Naive thymus-derived CD4-positive, alpha-beta T cell (primary cell): ENCODE measurements at regions not wholly inside any gene's neighbourhood (a gene's known extent, or its start where the extent isn't known, plus 50 kb on each side); places are given as distances from the start of the nearest gene placed in this dataset.

Experiments
- ATAC-seq: fragments of 150-1000 bp; cut with Tn5 transposase; 2 replicates; pipeline ENCODE4 v1.10.0; 2021; ENCODE audit warnings: mild to moderate bottlenecking, moderate library complexity
- CTCF ChIA-PET: fragments of 350-600 bp; sonication (Branson Sonifier 250); formaldehyde crosslinking; loops from one replicate; lab custom pipeline; 2021; ENCODE audit warnings: antibody characterized with exemption; lab: Charles Lee
- POLR2A ChIA-PET: fragments of 350-600 bp; sonication (Branson Sonifier 250); formaldehyde crosslinking; loops from one replicate; lab custom pipeline; 2021; ENCODE audit warnings: antibody characterized with exemption, inconsistent platforms; lab: Charles Lee
- DNase-seq, 9 donors: peaks; one replicate each; pipeline versions ENCODE4 v3.0.0 to v3.0.0-alpha.2; 2020 to 2022; ENCODE audit warnings: mixed read lengths in 1 of 9
- H3K27ac ChIP-seq: one replicate; pipeline ENCODE4 v1.7.0; 2013; ENCODE audit warnings: mild to moderate bottlenecking, low read depth, low read length, moderate library complexity
- H3K27me3 ChIP-seq, 2 donors: one replicate each; pipeline ENCODE4 v1.7.0; 2013; ENCODE audit warnings: low read length in 2 of 2, mild to moderate bottlenecking in 2 of 2, moderate library complexity in 2 of 2; ENCODE audit not compliant: control insufficient read depth in 2 of 2, insufficient read depth in 2 of 2
- H3K36me3 ChIP-seq, 3 experiments: 1 replicate in 2 of 3; 2 replicates in 1 of 3; pipeline ENCODE4 v1.7.0; 2013; ENCODE audit warnings: low read length in 3 of 3, mild to moderate bottlenecking in 3 of 3, moderate library complexity in 1 of 3; ENCODE audit not compliant: insufficient read depth in 3 of 3, control insufficient read depth in 2 of 3
- H3K4me1 ChIP-seq, 2 donors: one replicate each; pipeline ENCODE4 v1.7.0; 2013; ENCODE audit warnings: low read length in 2 of 2, mild to moderate bottlenecking in 2 of 2, moderate library complexity in 1 of 2; ENCODE audit not compliant: control insufficient read depth in 2 of 2, insufficient read depth in 2 of 2
- H3K4me3 ChIP-seq: 2 replicates; pipeline ENCODE4 v1.7.0; 2013; ENCODE audit warnings: mild to moderate bottlenecking, low read length
- H3K9me3 ChIP-seq, 3 experiments: 1 replicate in 2 of 3; 2 replicates in 1 of 3; pipeline ENCODE4 v1.7.0; 2013; ENCODE audit warnings: low read length in 3 of 3; ENCODE audit not compliant: control insufficient read depth in 2 of 3
- H3K27ac Mint-ChIP-seq, 9 donors: one replicate each; pipeline ENCODE4 v1.8.0; 2020 to 2022; ENCODE audit warnings: mixed read lengths in 9 of 9, mild to moderate bottlenecking in 8 of 9, moderate library complexity in 5 of 9, inconsistent platforms in 2 of 9
- H3K27me3 Mint-ChIP-seq, 5 donors: one replicate each; pipeline ENCODE4 v1.8.0; 2021 to 2022; ENCODE audit warnings: mixed read lengths in 5 of 5, mild to moderate bottlenecking in 1 of 5
- H3K36me3 Mint-ChIP-seq, 5 donors: one replicate each; pipeline ENCODE4 v1.8.0; 2020 to 2022; ENCODE audit warnings: mixed read lengths in 5 of 5, mild to moderate bottlenecking in 3 of 5, inconsistent platforms in 1 of 5
- H3K4me1 Mint-ChIP-seq, 7 donors: one replicate each; pipeline ENCODE4 v1.8.0; 2020 to 2022; ENCODE audit warnings: mixed read lengths in 7 of 7, mild to moderate bottlenecking in 3 of 7, inconsistent platforms in 1 of 7
- H3K4me3 Mint-ChIP-seq, 10 donors: one replicate each; pipeline ENCODE4 v1.8.0; 2020 to 2022; ENCODE audit warnings: mild to moderate bottlenecking in 10 of 10, mixed read lengths in 10 of 10, moderate library complexity in 6 of 10, inconsistent platforms in 2 of 10
- H3K9me3 Mint-ChIP-seq, 11 donors: one replicate each; pipeline ENCODE4 v1.8.0; 2020 to 2022; ENCODE audit warnings: mixed read lengths in 11 of 11, mild to moderate bottlenecking in 4 of 11, inconsistent platforms in 1 of 11, moderate library complexity in 1 of 11
- intact Hi-C, 2 donors: fragments of 100-400 bp; cut with micrococcal nuclease; formaldehyde crosslinking; loops; one replicate each; pipeline ENCODE4 v1.15.1; 2023

GRCh38 chrX:69298466-69299140 is 133.3 kb upstream of the PJA1 start:
- Mint-ChIP-seq H3K36me3 (no peaks in the 10 kb centered on the region), H3K27me3 (peaks cover 0 to 8% (median 7%) of the 10 kb centered on the region in 5 donors), H3K9me3 (no peaks in the 10 kb centered on the region), H3K27ac (no peak overlapping the region), H3K4me3 (no peak overlapping the region), H3K4me1 (no peaks in the 10 kb centered on the region)
- H3K4me1 ChIP-seq: no peaks in the 10 kb centered on the region
- intact Hi-C loops: no loop called here
- DNase-seq (no peak), ATAC-seq (no peak)
- H3K27ac ChIP-seq: no peak overlapping the region
- no peaks in the 10 kb centered on the region for H3K36me3 ChIP-seq
- H3K4me3 ChIP-seq: no peak overlapping the region
- CTCF ChIA-PET: no interaction called here
- no peaks in the 10 kb centered on the region for H3K9me3 ChIP-seq
- POLR2A ChIA-PET: no interaction called here
- H3K27me3 ChIP-seq: no peaks in the 10 kb centered on the region

- H3K4me1 ChIP-seq: no peaks in the 10 kb centered on the region
- ATAC-seq: no peak
- no peak overlapping the region for H3K27ac ChIP-seq
- CTCF ChIA-PET: interaction anchor here (0.7 kb wide), 1 partner anchor 816 kb away, joined by 4 read pairs; no protein-coding TSS in a partner anchor
- intact Hi-C loops: no loop called here
- Mint-ChIP-seq H3K9me3 (no peaks in the 10 kb centered on the region), H3K4me3 (no peak overlapping the region), H3K4me1 (no peaks in the 10 kb centered on the region), H3K27me3 (peaks cover 0 to 6% (median under 1%) of the 10 kb centered on the region in 5 donors), H3K27ac (no peak overlapping the region), H3K36me3 (no peaks in the 10 kb centered on the region)
- no peaks in the 10 kb centered on the region for H3K36me3 ChIP-seq
- POLR2A ChIA-PET: no interaction called here
- no peak overlapping the region for H3K4me3 ChIP-seq
- H3K27me3 ChIP-seq: no peaks in the 10 kb centered on the region
- no peaks in the 10 kb centered on the region for H3K9me3 ChIP-seq
- no peak for DNase-seq
Measured at GRCh38 chrX:69297506-69297905, 132.3 kb upstream of the PJA1 start.

- CTCF ChIA-PET: no interaction called here
- Mint-ChIP-seq H3K36me3 (no peaks in the 10 kb centered on the region), H3K9me3 (no peaks in the 10 kb centered on the region), H3K4me1 (no peaks in the 10 kb centered on the region), H3K27me3 (no peaks in the 10 kb centered on the region), H3K27ac (no peak overlapping the region), H3K4me3 (no peak overlapping the region)
- Histone ChIP-seq H3K36me3 (no peaks in the 10 kb centered on the region), H3K27me3 (no peaks in the 10 kb centered on the region), H3K4me1 (no peaks in the 10 kb centered on the region), H3K9me3 (no peaks in the 10 kb centered on the region), H3K27ac (no peak overlapping the region), H3K4me3 (no peak overlapping the region)
- DNase-seq: no peak
- intact Hi-C loops: no loop called here
- ATAC-seq: no peak
- POLR2A ChIA-PET: no interaction called here
Measured at GRCh38 chrX:69293776-69294601, 128.7 kb upstream of the PJA1 start.

- no peaks in the 10 kb centered on the region for H3K27me3 Mint-ChIP-seq
- no peak overlapping the region for H3K27ac ChIP-seq
- ChIA-PET CTCF (no interaction called here), POLR2A (no interaction called here)
- no peaks in the 10 kb centered on the region for H3K9me3 Mint-ChIP-seq
- H3K36me3 ChIP-seq: no peaks in the 10 kb centered on the region
- no peak overlapping the region for H3K4me3 ChIP-seq
- H3K9me3 ChIP-seq: no peaks in the 10 kb centered on the region
- intact Hi-C loops: no loop called here
- no peak for DNase-seq
- no peak for ATAC-seq
- no peaks in the 10 kb centered on the region for H3K27me3 ChIP-seq
- H3K36me3 Mint-ChIP-seq: no peaks in the 10 kb centered on the region
- H3K4me3 Mint-ChIP-seq: no peak overlapping the region
- no peaks in the 10 kb centered on the region for H3K4me1 ChIP-seq
- H3K4me1 Mint-ChIP-seq: no peaks in the 10 kb centered on the region
- H3K27ac Mint-ChIP-seq: peak overlapping the region in 1 of 9 donors; percentile 25
Measured at GRCh38 chrX:69291116-69291515, 125.9 kb upstream of the PJA1 start.

- no peaks in the 10 kb centered on the region for H3K9me3 ChIP-seq
- DNase-seq: no peak
- no peaks in the 10 kb centered on the region for H3K4me1 Mint-ChIP-seq
- no peak overlapping the region for H3K27ac ChIP-seq
- H3K27ac Mint-ChIP-seq: no peak overlapping the region
- no peaks in the 10 kb centered on the region for H3K27me3 ChIP-seq
- no peak for ATAC-seq
- ChIA-PET CTCF (no interaction called here), POLR2A (no interaction called here)
- H3K9me3 Mint-ChIP-seq: no peaks in the 10 kb centered on the region
- H3K36me3 Mint-ChIP-seq: no peaks in the 10 kb centered on the region
- no peak overlapping the region for H3K4me3 Mint-ChIP-seq
- no peak overlapping the region for H3K4me3 ChIP-seq
- intact Hi-C loops: no loop called here
- H3K4me1 ChIP-seq: no peaks in the 10 kb centered on the region
- no peaks in the 10 kb centered on the region for H3K36me3 ChIP-seq
- no peaks in the 10 kb centered on the region for H3K27me3 Mint-ChIP-seq
Measured at GRCh38 chrX:69290292-69290691, 125.0 kb upstream of the PJA1 start.

GRCh38 chrX:69289793-69290123 is 124.5 kb upstream of the PJA1 start:
- POLR2A ChIA-PET: no interaction called here
- Mint-ChIP-seq H3K4me1 (no peaks in the 10 kb centered on the region), H3K36me3 (no peaks in the 10 kb centered on the region), H3K9me3 (no peaks in the 10 kb centered on the region), H3K4me3 (no peak overlapping the region), H3K27ac (no peak overlapping the region), H3K27me3 (no peaks in the 10 kb centered on the region)
- H3K4me1 ChIP-seq: no peaks in the 10 kb centered on the region
- no peak overlapping the region for H3K4me3 ChIP-seq
- DNase-seq: no peak
- no peak overlapping the region for H3K27ac ChIP-seq
- CTCF ChIA-PET: no interaction called here
- H3K9me3 ChIP-seq: no peaks in the 10 kb centered on the region
- no peaks in the 10 kb centered on the region for H3K27me3 ChIP-seq
- H3K36me3 ChIP-seq: no peaks in the 10 kb centered on the region
- intact Hi-C loops: loop anchor here in 1 of 2 donors (5.0 to 10.0 kb wide), 2 partner anchors 125 to 197 kb away; partner anchors contain the start of gene PJA1
- no peak for ATAC-seq
